Suprapubic skin (tissue), 4 donors: ENCODE measurements at regions not wholly inside any gene's neighbourhood (a gene's known extent, or its start where the extent isn't known, plus 50 kb on each side); places are given as distances from the start of the nearest gene placed in this dataset.

Source experiments
- DNase-seq, 2 donors: peaks; one replicate each; pipeline ENCODE4 v3.0.0-alpha.2; 2019; ENCODE audit warnings: low spot score in 2 of 2
- H3K27ac ChIP-seq: fragments of 200-600 bp; sonication (generic); one replicate; pipeline ENCODE4 v1.5.1; 2019
- H3K27me3 ChIP-seq: fragments of 200-600 bp; sonication (generic); one replicate; pipeline ENCODE4 v1.5.1; 2019
- H3K36me3 ChIP-seq: fragments of 200-600 bp; sonication (generic); one replicate; pipeline ENCODE4 v1.5.1; 2019
- H3K4me1 ChIP-seq: fragments of 200-600 bp; sonication (generic); one replicate; pipeline ENCODE4 v1.5.1; 2019
- H3K4me3 ChIP-seq: fragments of 200-600 bp; sonication (generic); one replicate; pipeline ENCODE4 v1.5.1; 2019; ENCODE audit warnings: mild to moderate bottlenecking
- H3K9me3 ChIP-seq: fragments of 200-600 bp; sonication (generic); one replicate; pipeline ENCODE4 v1.5.1; 2019
- EP300 ChIP-seq: sonication (generic); formaldehyde crosslinking; IDR thresholded peaks from one replicate; pipeline ENCODE4 v1.6.1; 2017; ENCODE audit warnings: antibody characterized with exemption
- POLR2A ChIP-seq, 2 donors: fragments of 450-650 bp; IDR thresholded peaks; one replicate each; pipeline ENCODE4 v1.6.1; 2017; ENCODE audit warnings: antibody characterized with exemption in 2 of 2, mild to moderate bottlenecking in 2 of 2, moderate library complexity in 2 of 2
- POLR2AphosphoS5 ChIP-seq, 3 donors: sonication (generic); formaldehyde crosslinking; IDR thresholded peaks; one replicate each; pipeline ENCODE4 v1.6.1; 2017; ENCODE audit warnings: antibody characterized with exemption in 3 of 3
- WGBS: methylation state at CpG from one replicate; pipeline ENCODE4 v1.1.5; 2018; 5-methylcytosine and 5-hydroxymethylcytosine counted together
- TF ChIP-seq, protein P1 (sequence below), 2 donors: fragments of 200-600 bp in 1 of 2; fragments of 450-650 bp in 1 of 2; sonication (generic) in 1 of 2; IDR thresholded peaks; one replicate each; pipeline ENCODE4 v1.5.1; 2016 to 2019; ENCODE audit warnings: antibody characterized with exemption in 2 of 2, mild to moderate bottlenecking in 1 of 2, moderate library complexity in 1 of 2

DNA sequence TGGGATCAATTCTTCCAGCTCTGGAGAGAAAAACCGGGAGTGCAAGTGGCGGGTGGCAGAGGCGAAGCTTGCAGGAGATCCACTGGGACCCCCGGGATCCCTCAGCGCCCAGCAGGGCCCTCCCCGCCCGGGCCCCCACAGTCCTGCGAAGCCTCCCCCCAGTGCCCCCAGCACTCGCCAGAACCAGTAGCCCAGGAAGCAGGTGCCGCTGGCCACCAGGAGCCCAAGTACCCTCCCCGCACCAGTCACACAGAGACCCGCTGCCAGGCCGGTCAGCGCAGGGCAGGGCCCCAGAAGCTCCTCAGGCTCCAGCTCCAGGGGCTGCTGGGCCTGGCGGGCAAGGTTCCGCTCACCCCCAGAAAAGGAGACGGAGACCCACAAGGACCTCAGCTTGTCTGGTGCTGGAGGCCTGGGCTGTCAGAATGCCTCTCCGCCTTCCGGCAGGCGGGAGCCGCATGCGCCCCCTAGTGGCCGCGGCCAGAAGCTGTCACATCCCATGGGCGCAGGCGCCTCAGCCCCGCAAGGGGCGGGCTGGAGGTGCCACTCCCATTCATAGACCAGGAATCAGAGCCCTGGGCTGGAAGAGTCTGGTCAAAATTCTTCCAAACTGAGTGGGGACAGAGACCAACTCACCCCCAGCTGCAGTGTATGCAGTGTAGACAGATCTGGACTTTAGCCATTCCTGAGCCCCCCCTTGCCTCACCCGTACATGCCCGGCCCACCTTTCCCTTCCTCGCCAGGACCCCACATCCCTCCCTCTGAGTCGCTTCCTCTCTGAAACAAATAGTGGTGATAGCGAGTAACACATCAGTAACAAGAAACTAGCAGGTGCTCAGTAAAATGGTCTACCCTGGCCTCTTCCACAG, 1002.3 kb downstream of the KCNJ18 start:
- H3K9me3 ChIP-seq: peaks cover 27% of the 10 kb centered on the region
- H3K4me3 ChIP-seq: no peak overlapping the region
- H3K4me1 ChIP-seq: no peaks in the 10 kb centered on the region
- no peaks in the 10 kb centered on the region for H3K36me3 ChIP-seq
- WGBS: 78% methylated on average over 21 of the region's 33 CpGs
- TF ChIP-seq, protein P1, sequence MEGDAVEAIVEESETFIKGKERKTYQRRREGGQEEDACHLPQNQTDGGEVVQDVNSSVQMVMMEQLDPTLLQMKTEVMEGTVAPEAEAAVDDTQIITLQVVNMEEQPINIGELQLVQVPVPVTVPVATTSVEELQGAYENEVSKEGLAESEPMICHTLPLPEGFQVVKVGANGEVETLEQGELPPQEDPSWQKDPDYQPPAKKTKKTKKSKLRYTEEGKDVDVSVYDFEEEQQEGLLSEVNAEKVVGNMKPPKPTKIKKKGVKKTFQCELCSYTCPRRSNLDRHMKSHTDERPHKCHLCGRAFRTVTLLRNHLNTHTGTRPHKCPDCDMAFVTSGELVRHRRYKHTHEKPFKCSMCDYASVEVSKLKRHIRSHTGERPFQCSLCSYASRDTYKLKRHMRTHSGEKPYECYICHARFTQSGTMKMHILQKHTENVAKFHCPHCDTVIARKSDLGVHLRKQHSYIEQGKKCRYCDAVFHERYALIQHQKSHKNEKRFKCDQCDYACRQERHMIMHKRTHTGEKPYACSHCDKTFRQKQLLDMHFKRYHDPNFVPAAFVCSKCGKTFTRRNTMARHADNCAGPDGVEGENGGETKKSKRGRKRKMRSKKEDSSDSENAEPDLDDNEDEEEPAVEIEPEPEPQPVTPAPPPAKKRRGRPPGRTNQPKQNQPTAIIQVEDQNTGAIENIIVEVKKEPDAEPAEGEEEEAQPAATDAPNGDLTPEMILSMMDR (IDR thresholded peaks at IDR 0.05): no peak
- no peak overlapping the region for H3K27ac ChIP-seq
- H3K27me3 ChIP-seq: no peaks in the 10 kb centered on the region
- DNase-seq: no peak

DNA sequence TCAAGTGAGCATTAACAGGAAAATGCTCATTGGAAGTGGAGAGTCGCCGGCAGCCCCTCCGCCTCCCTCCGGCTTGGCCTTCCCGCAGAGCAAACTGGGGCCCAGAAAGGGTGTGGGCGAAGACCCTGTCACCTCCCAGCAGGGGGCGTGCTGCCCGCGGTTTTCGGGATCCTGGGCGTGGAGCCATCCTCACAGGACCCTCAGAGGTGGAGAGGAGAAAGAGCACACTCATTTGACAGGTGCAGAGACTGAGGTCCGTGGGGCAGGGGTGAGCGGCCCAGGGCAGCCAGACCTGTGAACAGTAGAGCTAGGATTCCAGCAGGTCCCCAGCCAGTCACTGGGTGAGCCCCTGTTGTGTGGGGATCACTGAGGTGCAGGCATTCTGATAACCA, 1002.9 kb downstream of the KCNJ18 start:
- no peak for DNase-seq
- Histone ChIP-seq H3K4me3 (no peak overlapping the region), H3K36me3 (no peaks in the 10 kb centered on the region), H3K27ac (no peak overlapping the region), H3K4me1 (no peaks in the 10 kb centered on the region), H3K27me3 (no peaks in the 10 kb centered on the region), H3K9me3 (peaks cover 27% of the 10 kb centered on the region)
- TF ChIP-seq POLR2AphosphoS5 (IDR thresholded peaks at IDR 0.05) (no peak), POLR2A (IDR thresholded peaks at IDR 0.05) (no peak), EP300 (no peak)
- TF ChIP-seq, protein P1 (IDR thresholded peaks at IDR 0.05): no peak
- 68% methylated on average over 13 of the region's 13 CpGs for WGBS

DNA sequence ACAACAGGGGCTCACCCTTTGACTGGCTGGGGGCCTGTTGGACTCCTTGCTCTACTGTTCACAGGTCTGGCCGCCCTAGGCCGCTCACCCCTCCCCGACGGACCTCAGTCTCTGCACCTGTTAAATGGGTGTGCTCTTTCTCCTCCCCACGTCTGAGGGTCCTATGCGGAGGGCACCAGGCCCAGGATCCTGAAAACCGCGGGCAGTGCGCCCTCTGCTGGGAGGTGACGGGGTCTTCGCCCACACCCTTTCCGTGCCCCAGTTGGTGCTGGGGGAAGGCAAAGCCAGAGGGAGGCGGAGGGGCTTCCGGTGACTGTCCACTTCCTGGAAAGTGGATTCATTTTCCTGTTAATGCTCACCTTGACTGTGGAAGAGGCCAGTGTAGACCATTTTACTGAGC, 1010.9 kb downstream of the KCNJ18 start:
- H3K4me1 ChIP-seq: no peaks in the 10 kb centered on the region
- no peaks in the 10 kb centered on the region for H3K27me3 ChIP-seq
- DNase-seq: no peak
- no peak overlapping the region for H3K27ac ChIP-seq
- H3K4me3 ChIP-seq: no peak overlapping the region
- peaks cover 7% of the 10 kb centered on the region for H3K9me3 ChIP-seq
- 66% methylated on average over 13 of the region's 14 CpGs for WGBS
- TF ChIP-seq POLR2AphosphoS5 (IDR thresholded peaks at IDR 0.05) (no peak), POLR2A (IDR thresholded peaks at IDR 0.05) (no peak), EP300 (no peak)
- TF ChIP-seq, protein P1 (IDR thresholded peaks at IDR 0.05): no peak
- H3K36me3 ChIP-seq: no peaks in the 10 kb centered on the region

DNA sequence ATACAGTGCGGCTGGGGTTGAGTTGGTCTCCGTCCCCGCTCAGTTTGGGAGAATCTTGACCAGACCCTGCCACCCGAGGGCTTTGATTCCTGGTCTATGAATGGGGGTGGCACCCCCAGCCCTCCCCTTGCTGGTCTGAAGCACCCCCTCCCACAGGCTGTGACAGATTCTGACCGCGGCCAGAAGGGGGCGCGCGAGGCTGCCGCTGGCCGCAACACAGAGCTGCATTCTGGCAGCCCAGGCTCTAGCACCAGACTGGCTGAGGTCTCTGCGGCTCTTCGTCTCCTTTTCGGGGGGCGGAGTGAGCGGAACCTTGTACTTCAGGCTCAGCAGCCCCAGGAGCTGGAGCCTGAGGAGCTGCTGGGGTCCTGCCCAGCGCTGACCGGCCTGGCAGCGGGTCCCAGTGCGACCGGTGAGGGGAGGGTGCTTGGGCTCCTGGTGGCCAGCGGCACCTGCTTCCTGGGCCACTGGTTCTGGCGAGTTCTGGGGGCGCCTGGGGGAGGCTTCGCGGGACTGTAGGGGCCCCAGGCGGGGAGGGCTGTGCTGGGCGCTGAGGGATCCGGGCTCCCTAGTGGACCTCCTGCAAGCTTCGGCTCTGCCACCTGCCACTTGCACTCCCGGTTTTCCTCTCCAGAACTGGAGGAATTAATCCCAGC, 1011.6 kb downstream of the KCNJ18 start:
- Histone ChIP-seq H3K27me3 (no peaks in the 10 kb centered on the region), H3K4me3 (no peak overlapping the region), H3K9me3 (peaks cover under 1% of the 10 kb centered on the region), H3K27ac (no peak overlapping the region), H3K4me1 (no peaks in the 10 kb centered on the region), H3K36me3 (no peaks in the 10 kb centered on the region)
- TF ChIP-seq POLR2A (IDR thresholded peaks at IDR 0.05): no peak
- DNase-seq: no peak
- WGBS: 85% methylated on average over 3 of the region's 31 CpGs

DNA sequence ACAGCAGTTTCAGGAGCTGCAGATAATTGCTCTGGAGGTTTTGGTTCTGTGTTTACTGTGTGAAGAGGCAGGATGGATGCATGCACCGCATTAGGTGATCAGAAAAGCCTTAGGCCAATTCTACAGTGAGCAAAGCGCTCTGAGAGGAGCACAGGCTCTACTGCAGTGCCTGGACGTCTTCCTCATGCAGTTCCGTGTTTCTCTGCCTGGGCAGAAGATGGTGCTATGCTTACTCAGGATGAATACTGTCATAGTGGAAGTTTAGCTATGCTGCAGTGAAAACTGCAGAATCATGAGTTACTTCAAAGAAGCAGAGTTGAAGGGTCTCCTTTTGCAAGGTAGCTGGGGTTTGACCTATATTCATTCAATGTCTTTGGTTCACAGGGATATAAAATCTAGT, 1012.4 kb downstream of the KCNJ18 start:
- Histone ChIP-seq H3K4me3 (no peak overlapping the region), H3K4me1 (no peaks in the 10 kb centered on the region), H3K9me3 (no peaks in the 10 kb centered on the region), H3K27me3 (no peaks in the 10 kb centered on the region), H3K27ac (no peak overlapping the region), H3K36me3 (no peaks in the 10 kb centered on the region)
- DNase-seq: no peak
- 42% methylated on average over 4 of the region's 4 CpGs for WGBS
- TF ChIP-seq, protein P1 (IDR thresholded peaks at IDR 0.05): no peak
- no peak for TF ChIP-seq POLR2A (IDR thresholded peaks at IDR 0.05)
- no peak for TF ChIP-seq POLR2AphosphoS5 (IDR thresholded peaks at IDR 0.05)
- no peak for TF ChIP-seq EP300
